OCI-LY1 (cell line): ENCODE measurements at regions not wholly inside any gene's neighbourhood (a gene's known extent, or its start where the extent isn't known, plus 50 kb on each side); places are given as distances from the start of the nearest gene placed in this dataset.

Experiments used
- H2AFZ ChIP-seq: fragments of 200-600 bp; sonication (generic), shearing (Covaris generic); 2 replicates; pipeline ENCODE4 v1.6.0; 2014; ENCODE audit warnings: antibody characterized with exemption, mild to moderate bottlenecking, low read length
- H3F3A ChIP-seq: fragments of 200-600 bp; sonication (generic), shearing (Covaris generic); 2 replicates; pipeline ENCODE4 v1.6.0; 2014; ENCODE audit warnings: mild to moderate bottlenecking, antibody characterized with exemption, low read length, moderate library complexity; ENCODE audit not compliant: insufficient read depth
- H3K27ac ChIP-seq: fragments of 200-600 bp; sonication (generic); 2 replicates; pipeline ENCODE4 v1.5.1; 2014; ENCODE audit warnings: low read length, mixed run types, mild to moderate bottlenecking, low read depth; ENCODE audit not compliant: poor library complexity, severe bottlenecking
- H3K27me3 ChIP-seq: fragments of 200-600 bp; sonication (generic); 2 replicates; pipeline ENCODE4 v1.6.0; 2014; ENCODE audit warnings: antibody characterized with exemption, mild to moderate bottlenecking, low read length, moderate library complexity; ENCODE audit not compliant: insufficient read depth
- H3K36me3 ChIP-seq: fragments of 200-600 bp; sonication (generic); 2 replicates; pipeline ENCODE4 v1.6.1; 2014; ENCODE audit warnings: mild to moderate bottlenecking, antibody characterized with exemption, low read length, moderate library complexity, mixed read lengths; ENCODE audit not compliant: insufficient read depth
- H3K4me1 ChIP-seq: fragments of 200-600 bp; sonication (generic); 2 replicates; pipeline ENCODE4 v1.5.1; 2014; ENCODE audit warnings: mild to moderate bottlenecking, low read length, moderate library complexity; ENCODE audit not compliant: insufficient read depth, severe bottlenecking
- H3K4me2 ChIP-seq: fragments of 200-600 bp; sonication (generic), shearing (Covaris generic); 2 replicates; pipeline ENCODE4 v1.6.1; 2014; ENCODE audit warnings: low read length
- H3K4me3 ChIP-seq: fragments of 200-600 bp; sonication (generic); 2 replicates; pipeline ENCODE4 v1.5.1; 2014; ENCODE audit warnings: low read length, low read depth, mild to moderate bottlenecking, mixed read lengths; ENCODE audit not compliant: poor library complexity, severe bottlenecking
- H3K79me2 ChIP-seq: fragments of 200-600 bp; shearing (Covaris generic); 2 replicates; pipeline ENCODE4 v1.6.1; 2016; ENCODE audit warnings: mixed run types, low read length, mixed read lengths; ENCODE audit not compliant: insufficient read depth
- H3K9ac ChIP-seq: fragments of 200-600 bp; sonication (generic), shearing (Covaris generic); 2 replicates; pipeline ENCODE4 v1.6.1; 2014; ENCODE audit warnings: mild to moderate bottlenecking, low read length, mixed read lengths
- H3K9me2 ChIP-seq: fragments of 200-600 bp; sonication (generic), shearing (Covaris generic); 2 replicates; pipeline ENCODE4 v1.6.1; 2014; ENCODE audit warnings: low read depth, mild to moderate bottlenecking, low read length, mixed read lengths
- H3K9me3 ChIP-seq: fragments of 200-600 bp; shearing (Covaris generic); 2 replicates; pipeline ENCODE4 v1.6.1; 2014; ENCODE audit warnings: low read length, mixed read lengths
- H4K20me1 ChIP-seq: fragments of 200-600 bp; sonication (generic), shearing (Covaris generic); 2 replicates; pipeline ENCODE4 v1.6.0; 2016; ENCODE audit warnings: mild to moderate bottlenecking, low read length; ENCODE audit not compliant: insufficient read depth
- CTCF ChIP-seq: fragments of 200-600 bp; sonication (generic), shearing (Covaris generic); IDR thresholded peaks from 2 replicates; pipeline ENCODE4 v1.5.1; 2017; ENCODE audit warnings: mild to moderate bottlenecking, antibody characterized with exemption, low read length, moderate library complexity, mixed read lengths
- EZH2 ChIP-seq: fragments of 200-600 bp; sonication (generic), shearing (Covaris generic); IDR thresholded peaks from 2 replicates; pipeline ENCODE4 v1.8.0; 2017; ENCODE audit warnings: borderline replicate concordance, mixed run types, mild to moderate bottlenecking, antibody characterized with exemption, low read length, moderate library complexity, mixed read lengths

DNA sequence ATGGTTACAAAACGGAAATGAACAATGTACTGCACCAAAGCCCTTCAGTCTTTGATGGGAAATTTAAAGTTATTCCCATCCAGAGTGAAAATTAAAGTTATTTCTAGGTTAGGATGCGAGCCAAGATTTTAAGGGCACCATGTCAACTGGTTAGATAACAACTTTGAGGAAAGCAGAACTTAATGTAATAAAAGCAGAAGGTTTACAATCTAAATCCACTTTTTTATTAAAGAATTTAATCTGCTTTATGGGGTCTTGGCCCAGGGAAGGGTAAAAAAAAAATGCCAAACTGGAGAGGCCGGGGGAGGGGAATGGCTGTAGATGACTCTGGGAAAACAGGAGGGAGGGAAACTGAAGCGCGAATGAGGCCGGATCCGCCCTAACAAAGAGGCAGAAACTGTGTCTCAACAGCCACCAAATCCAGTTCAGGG is 108.2 kb upstream of the ATF7IP start:
- Histone ChIP-seq H3K36me3 (no peaks in the 10 kb centered on the region; the same call in 1 of the 2 replicates), H3K79me2 (no peaks in the 10 kb centered on the region), H2AFZ (no peak overlapping the region), H3K9me3 (peaks cover 12% of the 10 kb centered on the region; the same call in 1 of the 2 replicates), H4K20me1 (no peaks in the 10 kb centered on the region), H3K9ac (peak overlapping the region; percentile 63), H3K4me1 (peaks cover 50% of the 10 kb centered on the region), H3K4me2 (peak overlapping the region; percentile 32), H3K27ac (peak overlapping the region; percentile 95), H3K4me3 (peak overlapping the region; percentile 1), H3K9me2 (no peaks in the 10 kb centered on the region), H3F3A (no peaks in the 10 kb centered on the region), H3K27me3 (no peaks in the 10 kb centered on the region)
- TF ChIP-seq EZH2 (no peak), CTCF (no peak)

DNA sequence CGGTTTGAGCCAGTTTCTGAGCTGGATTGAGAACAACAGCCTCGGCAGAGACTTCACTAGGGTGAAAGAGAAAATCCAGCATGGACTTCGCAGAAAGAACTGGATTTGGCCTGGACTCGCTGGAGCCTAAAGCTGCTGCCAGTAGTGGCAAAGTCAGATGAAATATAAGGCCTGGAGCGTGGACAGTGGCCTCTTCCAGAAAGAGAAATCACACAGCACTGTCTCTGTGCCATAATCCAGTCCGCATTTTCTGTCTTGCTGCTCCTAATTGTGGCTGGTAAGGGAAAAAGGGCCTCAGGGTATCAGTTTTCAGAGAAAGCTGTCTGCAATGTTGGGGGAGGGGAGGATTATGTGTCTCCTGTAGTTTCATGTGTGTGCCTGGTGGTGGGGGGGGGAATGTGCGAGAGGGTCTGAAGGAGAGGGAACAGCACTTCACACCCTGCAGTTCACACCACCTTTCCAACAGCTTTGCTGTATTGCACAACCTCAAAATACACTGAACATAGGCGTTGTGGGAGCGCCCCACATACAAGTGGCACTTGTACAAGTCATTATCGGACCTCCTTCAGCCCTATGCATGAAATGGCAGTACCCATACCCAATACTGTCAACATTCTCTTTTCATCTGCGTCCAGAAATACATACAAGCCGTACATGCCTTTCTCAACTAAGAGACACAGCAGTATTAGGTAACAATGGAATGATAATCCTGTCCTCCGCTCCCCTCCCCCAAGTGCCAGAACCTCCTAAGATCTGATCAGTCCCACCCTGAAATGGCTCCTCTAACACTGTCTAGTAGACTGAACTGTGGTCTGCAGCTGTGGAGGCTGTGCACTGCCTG is 107.5 kb upstream of the ATF7IP start:
- peak overlapping the region; percentile 95 for H3K27ac ChIP-seq
- no peak overlapping the region; the same call in 1 of the 2 replicates for H2AFZ ChIP-seq
- no peaks in the 10 kb centered on the region; the same call in 1 of the 2 replicates for H3K36me3 ChIP-seq
- peak overlapping the region; percentile 33 for H3K4me3 ChIP-seq
- H3K4me1 ChIP-seq: peaks cover 47% of the 10 kb centered on the region
- TF ChIP-seq CTCF: no peak
- no peak for TF ChIP-seq EZH2
- peak overlapping the region; percentile 51 for H3K4me2 ChIP-seq
- no peaks in the 10 kb centered on the region for H3K27me3 ChIP-seq
- H3F3A ChIP-seq: no peaks in the 10 kb centered on the region
- no peaks in the 10 kb centered on the region for H4K20me1 ChIP-seq
- no peaks in the 10 kb centered on the region for H3K9me2 ChIP-seq
- H3K9me3 ChIP-seq: peaks cover 12% of the 10 kb centered on the region; the same call in 1 of the 2 replicates
- H3K9ac ChIP-seq: peak overlapping the region; percentile 63
- no peaks in the 10 kb centered on the region for H3K79me2 ChIP-seq

DNA sequence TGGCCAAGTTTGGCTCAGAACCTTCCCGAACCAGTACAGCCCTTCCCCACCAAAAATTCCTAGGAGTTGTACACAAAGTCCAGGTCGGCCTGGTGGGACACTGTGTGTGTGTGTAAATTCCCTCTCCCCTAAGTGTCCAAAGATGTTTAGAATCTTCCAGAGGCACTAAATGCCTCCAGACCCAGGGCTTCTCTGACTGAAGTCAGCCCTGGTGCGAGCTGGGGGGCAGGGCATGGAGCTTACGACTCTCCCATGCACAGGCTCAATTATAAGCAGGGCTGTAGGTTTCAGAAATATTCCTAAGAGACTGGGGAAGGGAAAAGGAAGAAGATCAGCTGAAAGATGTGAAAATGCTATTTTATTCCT is 106.9 kb upstream of the ATF7IP start:
- Histone ChIP-seq H3K4me3 (peak overlapping the region; percentile 33), H3K9ac (peak overlapping the region; percentile 59), H3K9me2 (no peaks in the 10 kb centered on the region), H3K36me3 (no peaks in the 10 kb centered on the region; the same call in 1 of the 2 replicates), H2AFZ (no peak overlapping the region; the same call in 1 of the 2 replicates), H3K79me2 (no peaks in the 10 kb centered on the region), H3K4me1 (peaks cover 47% of the 10 kb centered on the region), H3K4me2 (peak overlapping the region; percentile 51), H3K9me3 (peaks cover 12% of the 10 kb centered on the region; the same call in 1 of the 2 replicates), H3K27me3 (no peaks in the 10 kb centered on the region), H3K27ac (peak overlapping the region; percentile 95), H3F3A (no peaks in the 10 kb centered on the region), H4K20me1 (no peaks in the 10 kb centered on the region)
- no peak for TF ChIP-seq CTCF
- no peak for TF ChIP-seq EZH2
